DOHH2 (cell line): ENCODE measurements at regions not wholly inside any gene's neighbourhood (a gene's known extent, or its start where the extent isn't known, plus 50 kb on each side); places are given as distances from the start of the nearest gene placed in this dataset.
"Not testable (repeated sequence)": the region's sequence is repeated elsewhere in the genome, so short reads cannot be mapped to it uniquely, and the experiment has no call there.

Experiments used
- H3F3A ChIP-seq: fragments of 200-600 bp; sonication (generic), shearing (Covaris generic); 2 replicates; pipeline ENCODE4 v1.6.0; 2016; ENCODE audit warnings: antibody characterized with exemption, mild to moderate bottlenecking; ENCODE audit not compliant: control insufficient read depth, insufficient read depth
- H3K27ac ChIP-seq: fragments of 200-600 bp; sonication (generic); 2 replicates; pipeline ENCODE4 v1.5.1; 2014; ENCODE audit warnings: low read depth, mild to moderate bottlenecking, low read length, moderate library complexity
- H3K27me3 ChIP-seq: fragments of 200-600 bp; sonication (generic); 2 replicates; pipeline ENCODE4 v1.6.1; 2014; ENCODE audit warnings: mild to moderate bottlenecking, low read length, mixed read lengths; ENCODE audit not compliant: control insufficient read depth
- H3K36me3 ChIP-seq: fragments of 200-600 bp; sonication (generic); 2 replicates; pipeline ENCODE4 v1.6.1; 2014; ENCODE audit warnings: mild to moderate bottlenecking, low read length, moderate library complexity, mixed read lengths; ENCODE audit not compliant: control insufficient read depth
- H3K4me1 ChIP-seq: fragments of 200-600 bp; sonication (generic); 2 replicates; pipeline ENCODE4 v1.6.1; 2014; ENCODE audit warnings: mild to moderate bottlenecking, low read length, mixed read lengths; ENCODE audit not compliant: control insufficient read depth
- H3K4me2 ChIP-seq: fragments of 200-600 bp; sonication (generic); 2 replicates; pipeline ENCODE4 v1.6.0; 2014; ENCODE audit warnings: mild to moderate bottlenecking, low read length, moderate library complexity
- H3K4me3 ChIP-seq: fragments of 200-600 bp; sonication (generic); 2 replicates; pipeline ENCODE4 v1.5.1; 2014; ENCODE audit warnings: mild to moderate bottlenecking, low read length, mixed read lengths
- H3K79me2 ChIP-seq: fragments of 200-600 bp; sonication (generic); 2 replicates; pipeline ENCODE4 v1.6.1; 2014; ENCODE audit warnings: mild to moderate bottlenecking, low read length, mixed read lengths; ENCODE audit not compliant: control insufficient read depth
- H3K9me2 ChIP-seq: fragments of 200-600 bp; sonication (generic); replicated peaks from 2 replicates; pipeline ENCODE4 v1.6.1; 2014; ENCODE audit warnings: mild to moderate bottlenecking, low read length, mixed read lengths; ENCODE audit not compliant: control insufficient read depth
- H3K9me3 ChIP-seq: fragments of 200-600 bp; sonication (generic); 2 replicates; pipeline ENCODE4 v1.6.1; 2014; ENCODE audit warnings: antibody characterized with exemption, low read length, mixed read lengths; ENCODE audit not compliant: control insufficient read depth, insufficient read depth
- H4K20me1 ChIP-seq: fragments of 200-600 bp; sonication (generic); 2 replicates; pipeline ENCODE4 v1.6.0; 2014; ENCODE audit warnings: low read depth, mild to moderate bottlenecking, antibody characterized with exemption, low read length, moderate library complexity; ENCODE audit not compliant: control insufficient read depth, insufficient read depth
- CTCF ChIP-seq: fragments of 200-600 bp; sonication (generic); IDR thresholded peaks from one replicate; pipeline ENCODE4 v1.5.1; 2014; ENCODE audit warnings: antibody characterized with exemption, mild to moderate bottlenecking, low read depth, low read length; ENCODE audit not compliant: poor library complexity, severe bottlenecking
- EZH2phosphoT487 ChIP-seq: fragments of 200-600 bp; sonication (generic); IDR thresholded peaks from 2 replicates; pipeline ENCODE4 v1.6.1; 2017; ENCODE audit warnings: borderline replicate concordance, mild to moderate bottlenecking, antibody characterized with exemption, low read length, moderate library complexity, mixed read lengths

GRCh38 chr3:161695811-161696210 is 199.2 kb downstream of the OTOL1 start:
- H3K9me3 ChIP-seq: no peaks in the 10 kb centered on the region
- H3K4me1 ChIP-seq: no peaks in the 10 kb centered on the region
- no peak overlapping the region for H3K4me2 ChIP-seq

GRCh38 chr3:161700998-161701397 is 204.4 kb downstream of the OTOL1 start:
- Histone ChIP-seq H3K9me2 (no peaks in the 10 kb centered on the region), H3K9me3 (no peaks in the 10 kb centered on the region), H3K4me1 (no peaks in the 10 kb centered on the region), H3F3A (no peaks in the 10 kb centered on the region), H3K36me3 (no peaks in the 10 kb centered on the region), H3K27ac (no peak overlapping the region), H3K27me3 (no peaks in the 10 kb centered on the region), H3K4me3 (no peak overlapping the region), H4K20me1 (no peaks in the 10 kb centered on the region), H3K4me2 (no peak overlapping the region), H3K79me2 (no peaks in the 10 kb centered on the region)
- no peak for TF ChIP-seq EZH2phosphoT487
- TF ChIP-seq CTCF: no peak

More at GRCh38 chr3:161695811-161696210, 199.2 kb downstream of the OTOL1 start:
- Histone ChIP-seq H3K27ac (no peak overlapping the region), H3K36me3 (no peaks in the 10 kb centered on the region), H3K9me2 (no peaks in the 10 kb centered on the region), H3K79me2 (no peaks in the 10 kb centered on the region), H3F3A (no peaks in the 10 kb centered on the region), H3K4me3 (no peak overlapping the region), H3K27me3 (no peaks in the 10 kb centered on the region), H4K20me1 (no peaks in the 10 kb centered on the region)
- TF ChIP-seq EZH2phosphoT487 (no peak), CTCF (no peak)

GRCh38 chr3:161707253-161707652 is 210.6 kb downstream of the OTOL1 start:
- not testable (repeated sequence) for H3K9me3 ChIP-seq, H3K27me3 ChIP-seq, H3K79me2 ChIP-seq, H3F3A ChIP-seq, H3K9me2 ChIP-seq, H3K36me3 ChIP-seq, H3K27ac ChIP-seq, H3K4me2 ChIP-seq, H3K4me1 ChIP-seq, H4K20me1 ChIP-seq, H3K4me3 ChIP-seq

- Histone ChIP-seq H3K9me3 (no peaks in the 10 kb centered on the region), H3K4me2 (no peak overlapping the region), H3K27me3 (no peaks in the 10 kb centered on the region), H3F3A (no peaks in the 10 kb centered on the region), H3K4me1 (no peaks in the 10 kb centered on the region), H3K9me2 (no peaks in the 10 kb centered on the region), H3K79me2 (no peaks in the 10 kb centered on the region), H4K20me1 (no peaks in the 10 kb centered on the region), H3K27ac (no peak overlapping the region), H3K36me3 (no peaks in the 10 kb centered on the region), H3K4me3 (no peak overlapping the region)
- TF ChIP-seq EZH2phosphoT487 (no peak), CTCF (no peak)
These were observed 217.1 kb downstream of the OTOL1 start for GRCh38 chr3:161713731-161714130.
